LNCAP (cell line): ENCODE measurements at regions not wholly inside any gene's neighbourhood (a gene's known extent, or its start where the extent isn't known, plus 50 kb on each side); places are given as distances from the start of the nearest gene placed in this dataset.

Source experiments
- CTCF ChIP-seq: fragments of 450-650 bp; IDR thresholded peaks from 2 replicates; pipeline ENCODE4 v1.5.1; 2017; ENCODE audit warnings: mild to moderate bottlenecking

- TF ChIP-seq CTCF: no peak
These were observed 60.5 kb upstream of the TEX51 start for GRCh38 chr2:126837966-126838715.

- TF ChIP-seq CTCF: no peak
These were observed 60.0 kb upstream of the TEX51 start for GRCh38 chr2:126838716-126838985.

- no peak for TF ChIP-seq CTCF
These were observed 58.9 kb upstream of the TEX51 start for GRCh38 chr2:126839796-126840195.

GRCh38 chr2:126843081-126843480, 55.6 kb upstream of the TEX51 start:
- no peak for TF ChIP-seq CTCF

GRCh38 chr2:126846241-126846640, 52.4 kb upstream of the TEX51 start:
- TF ChIP-seq CTCF: no peak
